Fibroblast of skin of left quadriceps (primary cell): ENCODE measurements at regions not wholly inside any gene's neighbourhood (a gene's known extent, or its start where the extent isn't known, plus 50 kb on each side); places are given as distances from the start of the nearest gene placed in this dataset.

ENCODE experiments used
- DNase-seq, 2 experiments: peaks; one replicate each; pipeline ENCODE4 v3.0.0-alpha.2; 2013; ENCODE audit warnings: low read depth in 2 of 2

DNA sequence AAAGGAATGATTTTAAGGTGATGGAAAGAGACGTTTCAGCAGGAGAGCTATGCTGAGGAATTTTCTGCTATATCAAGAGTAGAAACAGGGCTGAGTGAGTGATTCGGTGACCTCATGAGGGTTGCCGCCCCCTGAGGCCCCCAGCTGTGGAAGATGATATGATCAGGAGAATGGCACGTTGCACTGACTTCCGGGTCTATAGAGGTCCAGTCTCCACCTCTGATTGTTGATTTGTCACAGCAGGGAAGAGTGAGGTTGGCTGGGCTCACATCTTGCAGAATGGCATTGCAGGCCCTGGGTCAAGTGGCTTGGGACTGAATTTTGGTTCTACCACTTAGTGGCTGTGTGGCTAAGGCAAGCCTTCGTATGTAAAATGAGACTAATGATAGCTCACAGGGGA, 205.1 kb downstream of the SNX19 start:
- no peak for DNase-seq

DNA sequence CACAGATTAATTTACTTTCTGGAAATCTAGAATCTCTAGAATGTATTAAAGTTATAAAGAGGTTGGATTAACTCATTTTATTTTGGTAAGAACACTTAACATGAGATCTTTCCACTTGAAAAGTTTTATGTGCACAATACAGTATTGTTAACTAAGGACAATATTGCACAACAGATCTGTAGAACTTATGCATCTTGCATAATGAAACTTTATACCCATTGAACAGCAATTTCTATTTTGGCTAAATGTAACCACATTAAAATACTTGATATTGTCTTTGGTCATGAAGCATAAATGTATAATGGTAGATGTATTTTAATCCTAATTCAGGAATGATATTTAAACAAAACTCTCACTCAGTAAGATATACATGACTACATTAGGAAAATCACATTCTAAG, 203.8 kb downstream of the SNX19 start:
- no peak for DNase-seq

DNA sequence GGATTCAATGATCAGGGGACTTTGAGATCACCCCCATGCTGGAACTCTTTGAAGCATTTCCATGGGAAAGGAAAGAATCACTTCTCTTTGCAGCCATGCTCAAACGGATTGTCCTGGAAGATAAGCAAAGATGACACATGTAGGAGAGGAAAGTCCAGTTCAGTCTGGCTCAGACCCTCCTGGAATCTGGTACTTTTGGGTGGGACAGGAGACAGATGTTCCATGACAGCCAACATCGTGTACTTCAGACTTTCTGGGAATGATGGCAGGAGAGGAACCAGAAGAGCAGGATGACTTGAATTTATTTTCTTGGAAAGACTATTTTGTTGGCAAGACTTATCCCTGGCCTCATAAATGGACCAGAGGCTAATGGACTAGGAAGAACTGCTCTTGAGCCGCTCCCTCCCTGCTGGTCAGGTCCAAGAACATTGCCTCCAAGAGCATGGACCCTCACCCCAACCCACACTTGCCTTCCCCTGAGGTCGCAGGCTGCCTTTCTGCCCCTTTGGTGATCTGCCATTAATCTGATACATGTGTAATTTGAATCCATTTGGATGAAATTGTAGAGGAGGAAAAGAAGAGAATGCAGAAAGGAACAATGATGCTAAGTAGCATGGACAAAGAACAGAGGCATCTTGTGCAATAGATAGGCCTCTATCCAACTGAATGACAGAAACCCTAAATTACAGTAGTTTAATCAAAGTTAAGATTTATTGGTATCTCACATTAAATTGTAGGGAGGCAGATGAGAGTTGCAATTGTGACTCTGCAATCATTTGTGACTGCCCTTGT, 201.0 kb downstream of the SNX19 start:
- DNase-seq, result no peak

DNA sequence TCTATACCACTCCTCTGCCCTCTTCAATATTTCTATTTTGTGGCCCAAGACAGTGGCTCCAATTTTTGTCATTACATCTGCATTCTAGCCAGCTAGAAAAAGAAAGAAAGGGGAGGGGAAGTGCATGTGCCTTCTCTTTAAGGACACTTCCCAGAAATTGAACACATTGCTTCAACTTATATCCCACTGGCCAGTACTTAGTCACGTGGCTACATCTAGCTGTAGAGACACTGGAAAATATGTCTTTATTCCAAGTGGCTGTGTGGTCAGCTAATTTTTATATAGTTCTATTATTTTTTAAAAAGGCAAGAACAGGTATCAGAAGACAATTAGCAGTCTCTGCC, 200.4 kb downstream of the SNX19 start:
- DNase-seq, result no peak

DNA sequence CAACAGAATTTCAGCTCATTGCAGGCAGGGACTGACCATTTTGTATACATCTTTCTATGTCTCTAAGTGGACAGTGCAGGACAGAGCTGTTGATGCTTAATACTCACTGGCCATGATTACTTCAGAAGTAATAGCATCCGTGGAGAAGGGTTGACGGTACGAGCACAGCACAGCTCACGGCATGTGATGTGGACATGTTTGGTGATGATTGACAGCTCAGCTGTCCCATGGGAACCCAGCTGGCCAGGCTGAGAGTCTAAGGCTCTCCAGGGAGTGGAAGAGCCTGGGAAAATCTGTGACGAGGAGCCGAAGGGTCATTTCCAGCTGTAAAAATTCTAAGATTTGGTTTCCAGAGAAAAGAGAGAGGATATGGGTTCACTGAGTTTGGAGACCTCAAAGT, 198.2 kb downstream of the SNX19 start:
- DNase-seq, result no peak

DNA sequence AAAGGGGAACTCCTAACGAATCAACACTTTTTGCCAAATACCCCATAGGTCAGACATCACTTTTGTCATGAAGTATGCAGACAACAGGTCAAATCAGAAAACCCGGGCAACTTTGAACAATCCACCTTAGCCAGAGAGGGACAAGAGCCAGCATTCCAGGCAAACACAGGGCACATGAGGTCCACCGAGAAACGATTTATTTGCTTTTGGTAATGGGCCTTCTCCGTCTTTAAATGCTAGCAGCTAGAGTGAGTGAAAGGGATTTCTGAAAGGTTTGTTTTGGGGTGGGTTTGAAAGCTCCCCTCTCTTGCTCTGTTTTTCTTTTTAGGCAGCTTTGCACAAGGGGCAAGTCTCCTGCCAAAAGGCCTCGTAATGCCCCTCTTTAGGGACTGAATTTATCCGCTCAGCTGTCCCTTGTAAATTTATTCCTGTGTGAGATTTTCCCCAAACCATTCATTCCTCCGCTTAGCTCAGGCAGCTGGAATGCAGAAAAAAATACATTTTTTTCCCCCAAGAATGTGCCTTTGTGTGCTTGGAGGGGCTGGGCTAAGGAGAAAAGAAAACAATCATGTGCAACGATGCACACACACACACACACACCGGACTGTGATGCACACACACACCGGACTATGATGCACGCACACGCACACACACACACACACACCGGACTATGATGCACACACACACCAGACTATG, 196.9 kb downstream of the SNX19 start:
- peak; percentile 70 to 72 for DNase-seq

DNA sequence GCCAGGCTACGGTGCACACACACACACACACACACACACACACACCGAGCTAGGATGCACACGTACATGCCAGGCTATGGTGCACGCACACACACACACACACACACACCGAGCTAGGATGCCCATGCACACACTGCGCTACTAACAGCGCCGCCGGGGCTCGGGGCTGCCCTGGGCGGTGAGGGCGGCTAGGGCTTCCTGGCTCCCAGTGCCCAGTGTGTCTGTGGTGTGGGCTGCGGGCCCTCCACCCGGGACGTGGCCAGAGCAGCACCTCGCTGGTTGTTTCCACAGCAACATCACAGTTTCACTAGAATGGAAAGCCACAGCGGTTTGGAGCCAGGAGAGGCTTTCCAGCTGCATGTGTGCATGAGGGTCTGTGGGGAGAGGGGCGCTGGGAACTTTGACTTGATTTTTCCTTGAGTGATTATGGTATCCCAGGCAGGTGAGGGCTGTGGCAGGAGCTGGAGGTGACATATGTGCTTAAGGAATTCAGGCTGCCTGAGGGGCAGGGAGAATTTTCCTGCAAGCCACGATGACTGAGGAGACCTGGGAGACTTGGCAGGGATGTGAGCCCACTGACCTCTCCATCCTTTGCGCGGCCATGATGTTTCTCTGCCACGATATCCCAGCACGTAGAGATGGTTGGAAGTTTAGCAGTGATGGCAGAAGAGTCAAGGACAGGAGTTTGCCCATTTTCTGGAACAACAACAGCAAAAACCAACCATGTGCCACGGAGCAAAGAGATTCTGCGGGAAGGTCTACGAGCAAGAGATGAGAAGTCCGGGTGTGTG, 195.9 kb downstream of the SNX19 start:
- DNase-seq, result no peak

DNA sequence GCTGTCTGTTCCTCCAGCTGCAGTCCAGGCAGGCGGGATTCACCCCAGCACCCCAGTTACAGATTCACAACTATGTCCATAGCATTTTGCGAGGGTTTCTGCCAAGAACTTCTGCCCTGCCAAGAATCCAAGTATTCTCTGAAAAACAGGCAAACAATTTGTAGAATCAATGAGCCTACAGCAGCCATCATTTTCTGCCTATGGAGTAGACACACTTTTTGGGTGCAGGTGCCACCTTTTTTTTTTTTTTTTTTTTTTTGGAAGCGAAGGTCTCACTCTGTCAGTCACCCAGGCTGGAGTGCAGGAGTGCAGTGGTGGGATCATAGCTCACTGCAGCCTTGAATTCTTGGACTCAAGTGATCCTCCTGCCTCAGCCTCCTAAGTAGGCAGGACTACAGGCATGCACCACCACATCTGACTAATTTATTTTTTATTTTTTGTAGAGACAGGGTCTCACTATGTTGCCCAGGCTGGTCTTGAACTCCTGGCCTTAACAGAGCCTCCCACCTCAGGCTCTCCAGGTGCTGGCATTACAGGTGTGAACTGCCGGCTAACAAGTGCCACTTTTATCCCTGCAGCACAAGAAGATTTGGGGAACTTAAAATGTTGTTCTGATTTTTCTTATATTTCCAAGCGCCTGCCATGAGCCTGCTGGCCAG, 195.1 kb downstream of the SNX19 start:
- no peak for DNase-seq

DNA sequence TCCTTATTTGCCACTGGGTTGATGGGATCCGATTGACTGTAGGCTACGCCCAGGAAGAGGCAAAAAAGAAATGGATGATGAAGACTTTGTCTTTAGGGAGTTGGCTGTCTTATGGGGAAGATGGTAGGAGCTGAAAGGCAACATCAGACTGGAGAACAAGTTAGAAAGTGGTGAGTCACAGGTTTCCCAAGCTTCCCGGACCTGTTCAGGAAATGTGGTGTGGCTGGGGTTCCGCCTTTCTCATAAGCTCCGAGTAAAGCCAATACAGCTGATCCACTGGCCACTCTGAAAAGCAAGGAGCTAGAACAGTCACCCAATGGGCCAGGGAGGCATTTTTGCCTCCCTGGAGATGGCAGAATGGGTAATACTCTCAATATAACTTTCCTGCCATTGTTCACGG, 194.5 kb downstream of the SNX19 start:
- DNase-seq, result no peak

DNA sequence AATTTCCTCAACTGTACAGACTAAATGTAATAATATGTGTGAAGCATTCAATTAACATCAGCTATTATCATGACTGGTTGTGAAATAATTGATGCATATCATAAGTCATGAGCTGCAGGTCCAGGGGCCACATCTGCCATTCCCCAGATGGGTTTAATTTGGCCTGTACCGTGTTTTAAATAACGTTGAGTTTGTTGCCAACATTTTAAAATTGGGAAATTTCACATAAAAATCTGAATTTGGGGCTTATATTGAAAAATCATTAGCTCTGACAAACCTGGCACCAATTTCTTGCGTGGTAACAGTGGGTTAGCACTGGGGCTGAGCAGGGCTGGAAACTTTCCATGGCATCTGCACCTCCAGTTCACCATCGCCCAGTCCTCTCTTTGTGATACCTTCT, 193.9 kb downstream of the SNX19 start:
- DNase-seq, result no peak

DNA sequence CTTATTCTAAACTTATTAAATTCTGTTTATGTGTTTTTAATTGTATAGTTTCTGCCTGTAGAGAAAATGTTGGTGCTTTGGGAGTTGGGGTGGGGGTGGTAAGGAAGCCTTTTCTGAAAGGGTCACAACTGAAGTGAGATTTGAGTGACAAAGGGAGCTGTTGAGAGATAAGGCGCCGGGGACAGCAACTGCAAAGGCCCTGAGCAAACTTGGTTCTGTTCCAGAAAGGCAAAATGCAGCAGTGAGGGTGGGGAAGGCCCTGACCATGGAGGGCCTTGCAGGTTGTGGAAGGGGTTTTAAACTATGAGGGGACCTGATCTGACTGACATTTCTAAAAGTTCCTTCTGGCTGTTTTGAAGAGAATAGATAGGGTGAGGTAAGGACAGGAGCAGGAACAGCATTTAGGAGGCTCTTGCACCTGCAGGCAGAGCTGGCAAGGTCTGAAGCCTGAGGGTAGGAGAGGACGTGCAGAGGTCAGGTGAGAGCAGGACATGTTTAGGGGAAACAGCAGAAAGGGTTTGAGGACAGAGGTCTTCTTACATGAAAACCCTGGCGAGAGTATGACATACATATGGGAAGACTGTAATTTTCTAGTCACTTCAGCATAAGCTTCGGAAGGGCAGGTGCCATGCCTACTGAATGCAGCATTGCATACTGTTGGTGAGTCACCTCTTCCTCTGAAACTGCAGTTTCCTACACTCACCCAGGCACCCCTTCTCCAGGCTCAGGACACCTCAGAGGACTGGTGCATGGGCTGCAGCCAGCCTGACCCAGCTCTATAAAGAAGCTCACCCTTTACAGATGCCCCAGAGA, 190.7 kb downstream of the SNX19 start:
- no peak for DNase-seq

DNA sequence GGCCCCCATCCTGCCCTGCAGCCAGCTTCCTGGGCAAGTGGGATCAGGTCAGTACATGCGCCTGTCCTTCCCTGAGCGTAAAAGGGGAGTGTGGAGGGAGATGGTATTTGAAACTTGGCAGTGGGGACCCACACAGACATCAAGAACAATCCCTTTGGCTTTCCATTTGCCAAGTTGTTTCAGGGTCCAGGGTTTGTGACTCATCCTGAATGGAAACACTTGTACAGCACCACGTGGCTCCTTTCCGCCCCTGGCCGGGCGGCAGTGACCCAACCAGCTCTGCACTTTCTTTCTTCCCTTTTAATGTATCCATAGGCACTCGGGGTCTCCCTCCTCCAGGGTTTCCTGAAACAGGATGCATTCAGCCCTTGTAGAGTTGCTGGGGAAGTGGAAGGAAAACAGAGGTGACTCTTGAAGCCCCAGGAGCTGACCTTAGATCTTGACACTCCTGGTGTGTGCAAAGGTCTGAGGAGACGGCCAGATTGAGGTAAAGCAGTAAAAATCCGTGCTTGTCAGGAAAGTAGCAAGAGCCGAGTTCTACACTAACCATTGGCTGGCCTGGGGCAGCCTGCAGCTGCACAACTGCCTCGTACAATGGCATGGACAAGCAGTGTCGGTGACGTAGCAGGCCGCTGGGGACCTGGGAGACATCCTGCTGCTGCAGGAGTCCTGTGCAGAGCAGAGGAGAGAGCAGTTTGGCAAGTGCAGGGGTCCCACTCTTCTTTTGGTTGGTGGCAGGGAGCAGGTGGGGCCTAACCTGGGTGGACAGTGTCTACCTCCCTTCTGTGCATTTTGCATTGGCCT, 189.8 kb downstream of the SNX19 start:
- DNase-seq, result no peak

DNA sequence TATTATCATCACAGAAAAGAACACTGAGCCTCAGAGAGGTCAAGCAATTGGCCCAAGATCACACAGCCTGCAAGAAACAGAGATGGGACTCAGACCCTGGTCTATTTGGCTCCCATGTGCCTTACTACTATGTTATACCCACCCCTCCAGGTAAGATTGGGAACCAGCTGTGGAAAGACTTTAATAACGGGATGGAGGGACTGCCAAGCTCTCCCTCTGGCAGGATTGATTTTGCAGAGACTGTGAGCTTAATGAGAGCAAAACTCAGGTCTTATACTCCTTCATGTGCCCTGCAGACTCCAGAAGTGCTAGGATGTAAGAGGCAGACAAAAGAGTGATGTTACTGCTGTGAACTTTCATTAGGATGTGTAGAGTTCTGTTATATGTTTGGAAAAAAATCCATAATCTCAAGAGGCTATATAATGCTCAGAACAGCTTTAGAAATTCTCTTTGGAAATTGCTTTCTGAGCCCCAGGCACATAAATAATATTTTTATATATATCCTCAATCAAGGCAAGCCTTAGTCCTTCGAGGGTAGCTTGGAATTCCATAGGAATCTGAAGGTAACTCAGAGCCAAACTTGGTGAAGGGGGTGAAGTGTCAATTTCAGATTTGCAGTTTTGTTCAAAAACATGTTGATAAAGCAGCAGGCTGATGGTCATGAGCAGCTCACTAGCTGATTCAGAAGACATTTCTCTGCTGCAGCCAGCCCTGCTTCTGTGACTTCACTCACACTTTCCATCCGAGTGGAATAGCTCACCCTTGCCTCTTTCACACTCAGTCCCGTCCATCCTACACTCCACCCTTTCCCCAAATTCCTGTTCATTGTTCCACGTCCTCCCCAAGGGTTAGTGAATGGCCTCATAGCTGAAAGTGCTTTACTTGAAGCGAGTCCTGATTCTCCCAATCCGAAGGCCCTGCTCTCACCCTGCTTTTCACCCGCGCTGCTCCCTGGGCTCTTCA, 188.8 kb downstream of the SNX19 start:
- DNase-seq, result no peak

DNA sequence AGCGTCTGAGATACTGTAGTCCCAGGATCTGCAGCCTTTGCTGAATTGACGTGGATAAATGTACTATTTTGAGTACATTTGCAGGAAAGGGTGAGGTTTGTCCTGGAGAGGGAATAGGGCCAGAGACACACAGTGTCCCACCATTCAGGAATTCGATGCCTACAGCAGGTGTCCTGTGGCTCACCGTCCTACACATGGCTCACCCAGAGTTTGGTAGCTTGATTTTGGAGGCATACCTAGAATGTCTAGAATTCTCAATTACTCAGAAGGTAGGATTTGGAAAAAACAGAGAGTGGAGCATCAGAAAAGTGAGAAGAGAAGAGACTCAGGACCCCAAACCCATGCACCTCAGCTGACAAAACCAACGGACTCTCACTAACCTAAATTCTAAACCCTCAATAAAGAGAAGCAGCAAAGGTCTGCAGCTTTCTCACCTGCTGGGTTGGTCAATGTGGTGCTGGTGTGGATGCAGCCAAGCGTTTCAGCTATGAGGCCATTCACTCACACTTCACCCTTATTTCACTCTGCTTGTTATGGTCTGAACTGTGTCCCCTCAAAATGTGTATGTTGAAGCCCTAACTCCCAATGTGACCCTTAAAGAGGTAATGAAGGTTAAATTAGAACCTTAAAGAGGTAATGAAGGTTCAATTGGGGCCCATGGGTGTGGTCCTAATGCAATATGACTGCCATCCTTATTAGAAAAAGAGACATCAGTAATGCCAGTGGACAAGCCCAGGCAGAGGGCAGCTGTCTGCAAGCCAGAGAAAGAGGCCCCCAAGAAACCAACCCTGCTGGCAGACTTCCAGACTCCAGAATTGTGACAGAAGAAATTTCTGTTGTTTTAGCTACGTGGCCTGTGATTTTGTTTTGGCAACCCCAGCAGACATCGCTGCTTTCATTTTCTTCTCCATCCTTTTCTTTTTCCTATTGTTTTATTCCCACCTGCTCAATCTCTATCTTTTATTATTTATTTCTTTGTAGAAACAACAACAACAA, 187.8 kb downstream of the SNX19 start:
- DNase-seq, result no peak

DNA sequence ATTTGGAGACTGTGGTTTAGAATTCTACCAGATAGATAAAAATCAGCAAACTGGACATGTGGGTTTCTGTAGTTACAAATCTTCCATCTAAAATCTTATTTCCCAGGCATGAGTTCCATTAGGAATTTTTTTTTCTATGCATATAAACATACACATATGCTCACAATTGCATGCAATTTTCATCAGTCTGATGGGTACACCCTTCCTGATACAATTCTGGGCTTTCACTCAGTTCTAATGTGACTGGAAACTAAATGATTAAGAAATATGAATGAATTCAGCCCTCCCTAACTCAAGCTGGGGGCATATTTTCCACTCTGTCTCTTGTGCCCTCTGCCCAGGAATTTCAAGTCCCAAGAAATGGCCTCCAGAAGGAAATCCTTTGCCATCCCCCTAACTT, 187.1 kb downstream of the SNX19 start:
- DNase-seq, result no peak

DNA sequence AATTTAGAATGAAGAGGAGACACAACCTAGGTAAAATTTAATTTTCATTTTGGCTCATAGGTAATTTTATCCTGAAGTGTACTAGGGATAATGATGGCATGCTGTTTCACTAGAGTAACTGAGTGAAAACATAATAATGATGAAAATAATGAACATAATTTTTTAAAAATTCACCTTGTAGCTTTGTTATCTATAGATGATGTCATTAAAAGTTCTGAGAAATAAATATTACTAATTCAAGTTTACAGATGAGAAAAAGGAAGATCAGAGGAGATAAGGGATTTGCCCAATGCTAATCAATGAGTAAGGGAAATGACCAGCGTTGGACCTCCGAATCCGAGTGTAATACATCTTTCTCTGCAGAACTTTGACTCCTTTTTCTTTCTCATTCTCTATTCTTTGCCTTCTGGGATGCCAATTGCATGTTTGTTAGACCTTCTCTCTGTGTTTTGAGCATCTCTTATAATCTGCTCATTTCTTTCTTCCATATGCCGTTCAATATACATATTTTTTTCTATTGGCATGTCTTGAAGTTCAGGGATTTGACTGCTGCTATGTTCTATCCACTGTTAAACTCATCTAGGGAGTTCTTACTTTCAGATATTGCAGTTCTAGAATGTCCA, 186.5 kb downstream of the SNX19 start:
- DNase-seq, result no peak

DNA sequence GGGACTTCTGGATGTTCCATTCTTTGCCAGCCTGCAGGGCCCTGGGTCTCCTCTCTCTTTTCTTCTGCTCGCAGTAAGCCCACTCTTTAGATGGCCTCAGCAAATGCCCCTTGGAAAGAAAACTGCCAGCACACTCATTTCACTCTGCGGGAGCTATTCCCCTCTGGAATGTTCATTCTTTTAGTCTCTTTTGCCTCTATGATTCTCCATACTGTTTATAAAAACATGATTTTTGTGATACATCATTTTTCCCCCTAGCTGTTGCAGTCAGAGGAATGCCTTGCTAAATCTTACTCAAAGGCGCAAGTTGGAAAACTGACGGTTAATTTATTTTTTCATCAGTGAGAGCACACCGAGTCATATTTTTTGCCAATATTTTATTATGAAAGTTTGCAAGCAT, 184.9 kb downstream of the SNX19 start:
- DNase-seq, result no peak

DNA sequence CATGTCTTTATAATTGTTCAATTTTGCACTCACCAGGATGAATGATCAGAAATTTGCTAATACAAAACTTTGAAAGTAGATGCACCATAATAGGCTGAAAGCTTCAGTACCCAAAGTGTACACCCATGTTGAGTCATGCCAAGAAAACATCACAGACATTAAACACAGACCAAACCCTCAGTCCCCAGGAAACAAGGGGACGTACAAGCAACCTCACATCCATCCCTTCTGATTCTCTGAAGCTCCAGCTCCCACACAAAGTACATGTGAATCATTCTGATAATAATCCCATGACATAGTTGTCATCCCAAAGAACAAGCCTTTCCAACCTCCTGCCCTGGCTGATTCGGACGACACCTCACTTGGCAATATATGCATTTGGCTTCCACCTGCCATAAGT, 183.8 kb downstream of the SNX19 start:
- DNase-seq, result no peak
